GDM1 (cell line): ENCODE measurements at regions not wholly inside any gene's neighbourhood (a gene's known extent, or its start where the extent isn't known, plus 50 kb on each side); places are given as distances from the start of the nearest gene placed in this dataset.
"Not testable (repeated sequence)": the region's sequence is repeated elsewhere in the genome, so short reads cannot be mapped to it uniquely, and the experiment has no call there.

Experiments
- DNase-seq: peaks from one replicate; lab custom pipeline; 2025; lab: John Stamatoyannopoulos, UW

DNA sequence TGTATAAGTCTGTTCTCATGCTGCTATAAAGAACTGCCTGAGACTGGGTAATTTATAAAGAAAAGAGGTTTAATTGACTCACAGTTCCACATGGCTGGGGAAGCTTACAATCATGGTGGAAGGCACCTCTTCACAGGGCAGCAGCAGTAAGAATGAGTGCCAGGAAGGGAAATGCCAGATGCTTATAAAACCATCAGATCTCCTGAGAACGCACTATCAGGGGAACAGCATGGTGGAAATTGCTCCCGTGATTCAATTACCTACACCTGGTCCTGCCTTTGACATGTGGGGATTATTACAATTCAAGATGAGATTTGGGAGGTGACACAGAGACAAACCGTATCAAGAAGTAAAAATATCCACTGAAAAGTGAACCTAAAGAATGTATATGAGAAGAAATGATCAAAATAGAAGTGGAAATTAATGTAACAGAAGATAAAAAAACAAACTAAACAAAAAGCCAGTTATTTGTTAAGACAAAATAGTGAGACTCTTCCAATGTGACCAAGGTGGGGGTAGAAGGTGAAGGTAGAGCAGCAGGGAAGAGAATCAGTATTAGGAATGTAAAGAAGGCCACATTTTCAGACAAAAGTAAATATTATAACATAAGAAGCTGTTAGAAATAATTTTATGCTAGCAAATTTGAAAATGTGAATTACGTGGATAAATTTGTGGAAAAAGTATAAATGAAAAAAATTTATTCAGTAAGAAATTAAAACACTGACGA lies 372.9 kb downstream of the NKX6-1 start:
- DNase-seq: no peak

DNA sequence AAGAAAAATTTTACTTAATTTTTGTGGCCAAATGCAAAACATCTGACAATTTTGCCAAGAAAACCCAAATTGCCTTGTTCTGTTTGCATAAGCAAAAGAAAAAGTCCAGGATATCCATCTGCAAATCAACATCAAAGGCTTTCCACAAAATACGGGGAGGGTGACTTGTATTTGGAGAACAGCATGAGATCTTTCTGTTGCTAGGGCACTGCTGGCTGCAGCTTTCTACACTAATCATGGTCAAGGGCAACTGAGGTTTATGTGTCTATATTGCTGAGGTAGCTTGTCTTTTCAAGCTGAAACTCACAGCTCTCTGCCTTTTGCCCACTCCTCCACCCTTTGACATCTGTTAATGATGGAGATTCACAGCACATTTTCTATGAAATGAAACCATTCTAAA lies 389.1 kb downstream of the NKX6-1 start:
- no peak for DNase-seq

DNA sequence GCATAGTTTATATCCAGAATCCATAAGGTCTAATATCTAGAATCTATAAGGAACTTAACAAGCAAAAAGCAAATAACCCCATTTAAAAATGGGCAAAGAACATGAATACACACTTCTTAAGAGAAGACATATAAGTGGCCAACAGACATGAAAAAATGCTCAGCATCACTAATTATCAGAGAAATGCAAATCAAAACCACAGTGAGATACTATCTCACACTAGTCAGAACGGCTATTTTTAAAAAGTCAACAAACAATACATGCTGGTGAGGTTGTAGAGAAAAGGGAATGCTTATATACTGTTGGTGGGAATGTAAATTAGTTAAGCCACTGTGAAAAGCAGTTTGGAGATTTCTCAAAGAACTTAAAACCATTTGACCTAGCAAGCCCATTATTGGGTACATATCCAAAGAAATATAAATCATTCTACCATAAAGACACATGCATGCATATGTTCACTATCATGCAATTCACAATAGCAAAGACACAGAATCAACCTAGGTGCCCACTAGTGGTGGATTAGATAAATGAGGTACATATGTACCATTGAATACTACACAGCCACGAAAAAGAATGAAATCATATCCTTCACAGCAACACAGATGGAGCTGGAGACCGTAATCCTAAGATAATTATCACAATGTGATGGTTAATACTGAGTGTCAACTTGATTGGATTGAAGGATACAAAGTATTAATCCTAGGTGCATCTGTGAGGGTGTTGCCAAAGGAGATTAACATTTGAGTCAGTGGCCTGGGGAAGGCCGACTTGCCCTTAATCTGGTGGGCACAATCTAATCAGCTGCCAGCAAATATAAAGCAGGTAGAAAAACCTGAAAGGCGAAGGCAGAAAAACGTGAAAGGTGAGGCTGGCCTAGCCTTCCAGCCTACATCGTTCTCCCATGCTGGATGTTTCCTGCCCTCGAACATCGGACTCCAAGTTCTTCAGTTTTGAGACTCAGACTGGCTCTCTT lies 397.2 kb downstream of the NKX6-1 start:
- DNase-seq: not testable (repeated sequence)

DNA sequence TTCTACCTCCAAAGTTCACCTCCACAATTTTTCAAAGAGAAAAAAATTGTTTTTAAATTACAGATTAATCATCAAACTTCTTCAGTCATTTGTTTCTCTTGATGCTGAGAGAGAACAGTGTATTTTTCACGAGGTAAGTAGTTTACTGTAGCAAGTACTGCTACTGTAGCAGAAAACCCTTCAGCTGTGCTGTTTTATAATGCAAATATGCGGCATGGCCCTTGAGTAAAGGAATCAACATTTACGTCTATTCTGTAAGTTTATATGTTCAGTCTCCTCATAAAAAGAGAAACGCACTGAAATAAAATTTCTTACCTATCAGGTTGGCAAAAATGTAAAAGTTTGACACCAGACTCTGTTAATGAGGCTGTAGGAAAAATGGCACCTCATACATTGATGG lies 399.0 kb downstream of the NKX6-1 start:
- no peak for DNase-seq

DNA sequence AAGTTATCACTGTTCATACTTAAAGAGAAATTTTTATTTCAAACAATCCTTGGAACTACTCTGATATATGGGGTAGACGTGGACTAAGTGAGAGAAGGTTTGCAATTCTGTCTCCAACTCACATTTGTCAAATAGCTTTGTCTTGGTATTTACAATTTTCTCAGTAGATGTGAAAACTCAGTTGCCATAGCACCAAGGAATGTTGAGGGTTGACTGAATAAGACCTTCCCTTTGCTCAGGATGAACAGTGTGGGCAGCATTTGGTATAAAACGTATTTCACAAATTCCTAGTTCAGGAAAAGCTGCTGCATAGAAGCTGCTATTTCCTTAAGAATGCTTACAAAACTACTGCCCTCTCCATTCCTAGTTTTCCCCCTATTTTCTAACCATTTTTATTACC lies 399.5 kb downstream of the NKX6-1 start:
- DNase-seq: no peak

DNA sequence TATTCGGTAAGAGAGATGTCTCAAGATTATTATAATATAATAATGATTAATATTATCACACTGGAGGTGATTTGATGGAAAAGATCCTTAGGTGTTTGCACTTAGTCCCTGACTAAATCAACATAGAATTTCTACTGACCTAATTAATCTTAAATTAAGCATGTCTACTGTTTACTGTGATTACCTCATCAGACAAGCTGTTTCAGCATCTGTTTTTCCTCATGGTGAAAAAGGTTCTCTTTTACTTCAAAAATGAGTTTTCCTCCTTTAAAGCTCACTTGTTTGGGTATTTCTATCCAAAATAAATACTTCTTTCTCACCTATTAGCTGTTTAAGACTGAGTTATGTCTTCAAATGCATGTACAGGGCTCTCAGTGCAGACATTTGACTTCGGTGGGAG lies 407.8 kb downstream of the NKX6-1 start:
- no peak for DNase-seq

DNA sequence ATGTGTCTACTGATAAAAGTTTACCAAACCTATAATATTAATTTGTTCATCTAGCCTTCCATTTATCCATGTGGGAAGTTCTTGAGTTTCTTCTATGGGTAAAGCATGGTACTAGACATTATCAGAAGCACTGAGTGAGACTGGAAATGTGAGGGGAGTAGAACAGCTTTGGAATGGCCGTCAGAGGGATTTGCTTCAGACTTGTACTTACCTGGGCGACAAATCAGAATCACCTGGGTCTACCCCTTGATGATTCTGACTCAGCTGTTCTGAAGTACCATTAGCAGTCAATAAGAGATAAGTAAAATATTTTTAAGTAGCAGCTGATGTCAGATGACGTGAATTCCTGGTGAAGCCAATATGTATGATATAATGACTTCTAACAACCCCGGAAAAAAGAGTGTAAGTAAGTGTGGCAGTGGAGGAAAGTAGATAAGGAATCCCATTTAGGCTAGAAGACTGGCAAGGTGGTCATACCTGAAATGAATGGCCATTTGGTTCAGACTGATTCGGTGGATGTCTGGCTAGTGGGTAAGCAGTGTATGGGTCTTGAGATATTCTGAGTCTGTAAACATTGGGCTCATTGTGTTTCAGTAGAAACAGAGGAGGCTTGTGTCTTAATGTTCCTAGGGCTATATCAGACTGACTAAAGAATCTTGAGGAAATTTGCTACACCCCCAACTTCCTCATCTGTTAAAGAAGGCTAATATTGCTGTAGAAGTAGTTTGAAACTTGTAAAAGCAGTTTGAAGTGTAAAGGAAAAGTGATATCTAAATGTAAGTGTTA lies 409.2 kb downstream of the NKX6-1 start:
- DNase-seq: no peak

DNA sequence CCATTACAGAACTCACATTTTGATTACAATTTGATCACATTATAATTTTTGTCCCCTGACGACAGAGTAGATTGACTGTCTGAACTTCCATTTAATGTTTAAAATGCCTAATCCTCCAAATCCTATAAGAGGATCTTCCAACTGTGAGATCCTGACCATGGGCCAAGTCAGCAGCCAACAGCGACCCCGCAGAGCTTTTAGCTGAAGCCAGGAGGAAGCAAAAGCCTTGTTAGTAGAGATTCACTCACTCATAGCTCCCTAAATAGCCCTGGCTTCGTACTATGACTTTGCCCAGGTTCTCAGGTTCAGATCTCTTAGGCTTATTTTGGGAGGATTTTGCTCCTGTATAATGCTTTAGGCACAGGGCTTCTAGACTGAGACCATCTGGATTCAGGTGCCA lies 413.1 kb downstream of the NKX6-1 start:
- no peak for DNase-seq

DNA sequence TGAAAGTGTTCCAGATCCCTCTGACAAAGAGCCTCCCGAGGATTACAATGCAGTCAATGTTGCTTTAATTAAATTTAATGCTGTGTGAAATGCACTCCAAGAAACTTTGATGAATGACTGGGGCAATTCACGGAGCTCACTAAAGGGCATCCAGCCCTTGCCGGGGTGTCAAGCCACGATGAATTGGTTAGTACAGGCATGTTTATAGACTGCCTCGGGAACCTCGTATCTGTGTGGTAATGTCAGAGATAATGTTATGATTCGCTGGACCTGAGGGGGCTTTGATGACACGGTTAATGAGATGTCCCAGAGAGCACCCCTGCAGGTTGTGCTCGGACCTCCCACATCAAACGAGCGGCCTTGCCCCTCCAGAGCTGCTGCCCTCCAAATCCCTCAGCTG lies 428.8 kb downstream of the NKX6-1 start:
- no peak for DNase-seq

DNA sequence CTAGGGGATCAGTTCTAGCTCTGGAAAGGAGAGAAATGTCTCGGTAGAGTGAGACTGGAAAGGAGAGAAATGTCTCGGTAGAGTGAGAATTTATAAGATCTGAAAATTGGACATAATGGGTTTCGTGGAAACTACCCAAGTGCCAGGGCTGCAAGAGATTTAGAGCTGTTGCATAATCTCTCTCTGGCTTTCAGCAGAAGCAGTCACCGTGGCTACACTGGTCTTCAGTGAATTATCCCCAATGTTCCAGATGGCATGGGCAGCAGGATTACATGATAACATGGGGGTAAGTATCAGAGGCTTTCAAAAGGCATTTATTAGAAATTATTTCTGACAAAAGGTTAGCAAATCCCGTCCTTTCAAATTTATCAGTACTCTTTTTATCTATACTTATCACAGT lies 435.5 kb downstream of the NKX6-1 start:
- no peak for DNase-seq

DNA sequence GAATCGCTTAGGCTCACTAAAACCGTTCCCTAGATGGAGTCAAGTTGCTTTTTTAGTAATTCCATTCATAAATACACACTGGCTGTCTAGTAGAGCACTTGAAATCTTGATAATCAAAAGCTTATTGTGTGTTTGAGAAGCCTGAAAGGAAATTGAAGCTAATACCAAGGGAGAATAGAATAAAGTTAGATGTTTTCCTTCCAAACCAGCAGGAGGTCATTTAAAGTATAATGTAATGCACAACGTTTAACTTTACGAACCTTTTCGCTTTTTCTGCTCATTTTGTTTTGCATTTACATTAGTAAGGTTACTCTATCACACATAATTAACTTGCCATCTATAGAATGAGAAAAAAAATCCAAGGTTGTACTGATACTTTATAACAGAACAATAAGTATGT lies 440.9 kb downstream of the NKX6-1 start:
- DNase-seq: no peak

DNA sequence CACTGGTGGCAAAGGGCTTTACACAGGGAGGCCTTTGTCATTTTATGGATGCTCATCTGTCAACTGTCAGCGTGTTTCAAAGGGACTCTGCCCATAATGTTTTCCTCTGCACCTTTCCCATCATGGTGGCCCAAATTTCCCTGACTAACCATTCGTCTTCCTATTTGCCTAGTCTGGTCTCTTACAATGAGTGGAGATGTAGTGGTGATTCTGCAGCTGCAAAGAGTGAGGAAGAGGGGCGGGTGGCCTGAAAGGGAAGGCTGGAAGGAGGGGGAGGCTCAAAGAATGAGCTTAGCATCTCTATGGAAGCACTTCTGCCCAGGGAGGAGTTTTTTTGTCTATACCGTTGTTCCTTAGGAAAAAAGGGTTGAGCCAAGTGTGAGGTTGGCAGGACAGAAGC lies 447.5 kb downstream of the NKX6-1 start:
- no peak for DNase-seq

DNA sequence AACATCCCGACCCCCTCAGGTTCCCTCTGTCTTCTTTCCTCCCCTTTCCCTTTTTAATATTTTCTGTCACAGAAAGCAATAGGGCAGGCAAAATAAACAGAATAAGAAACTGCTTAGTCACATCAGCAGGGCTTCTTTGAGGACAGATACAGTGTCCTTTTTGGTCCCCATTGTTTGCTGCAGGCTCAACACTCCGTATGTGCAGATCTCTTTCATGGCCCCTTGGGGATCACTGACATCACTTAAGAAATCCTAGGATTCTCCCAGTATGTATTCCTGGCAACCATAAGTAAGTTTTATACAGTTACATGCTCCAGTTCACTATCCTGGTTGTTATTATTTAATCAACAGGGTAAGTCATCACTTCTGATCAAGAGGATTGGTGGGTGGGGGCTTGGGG lies 448.0 kb downstream of the NKX6-1 start:
- no peak for DNase-seq

DNA sequence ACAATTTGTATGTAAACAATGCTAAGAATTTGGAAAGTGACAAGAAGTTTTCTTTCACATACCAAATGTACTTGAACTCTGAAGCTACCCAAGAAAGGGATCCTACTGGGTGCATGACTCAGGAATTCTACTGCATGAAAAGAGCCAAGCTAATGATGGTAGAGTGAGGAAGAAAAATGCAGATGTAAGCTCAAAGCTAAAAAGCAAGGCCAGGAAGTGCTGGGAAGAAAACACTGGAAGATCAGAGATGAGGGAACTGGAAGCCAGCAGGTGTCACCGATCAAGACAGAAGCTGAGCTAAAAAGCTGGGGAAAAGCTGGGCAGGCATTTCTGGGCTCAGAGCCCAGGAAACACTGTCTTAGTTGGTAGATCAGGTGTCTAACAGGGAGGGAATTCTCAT lies 449.1 kb downstream of the NKX6-1 start:
- DNase-seq: no peak

DNA sequence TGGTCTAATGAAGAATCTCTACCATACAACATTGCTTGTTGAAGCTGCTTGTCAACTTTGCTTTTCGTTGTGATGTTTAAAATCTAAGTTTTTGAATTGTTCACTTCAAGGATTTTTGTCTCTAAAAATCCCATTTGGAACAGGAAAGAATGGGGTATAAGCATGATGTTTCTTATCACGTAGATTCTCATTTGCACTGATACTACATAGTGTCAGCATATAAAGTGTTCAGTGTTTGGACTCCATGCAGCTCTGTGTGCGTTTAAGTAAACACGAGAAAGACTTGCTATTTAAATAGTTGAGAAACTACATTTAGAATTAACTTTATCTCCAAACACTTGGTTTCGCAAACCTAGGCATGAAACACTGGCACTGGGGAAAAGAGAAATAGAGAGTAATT lies 452.5 kb downstream of the NKX6-1 start:
- DNase-seq: no peak

DNA sequence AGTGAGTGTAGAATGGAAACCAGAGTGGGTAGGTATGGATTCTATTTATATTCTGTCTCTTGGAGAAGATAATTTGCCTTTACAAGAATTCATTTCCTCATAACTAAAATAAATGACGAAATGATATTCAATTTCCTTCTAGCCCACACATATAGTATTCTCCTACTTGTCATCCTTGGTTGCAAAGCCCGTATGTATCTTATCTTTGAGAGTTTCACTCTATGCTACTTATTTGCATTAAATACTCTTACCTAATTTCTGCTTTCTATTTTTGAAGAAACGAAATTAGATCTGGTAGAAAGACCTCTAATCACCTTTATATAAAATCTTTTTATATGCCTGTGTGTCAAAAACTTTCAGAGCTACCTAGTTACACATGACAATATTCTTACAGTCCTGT lies 457.7 kb downstream of the NKX6-1 start:
- no peak for DNase-seq

DNA sequence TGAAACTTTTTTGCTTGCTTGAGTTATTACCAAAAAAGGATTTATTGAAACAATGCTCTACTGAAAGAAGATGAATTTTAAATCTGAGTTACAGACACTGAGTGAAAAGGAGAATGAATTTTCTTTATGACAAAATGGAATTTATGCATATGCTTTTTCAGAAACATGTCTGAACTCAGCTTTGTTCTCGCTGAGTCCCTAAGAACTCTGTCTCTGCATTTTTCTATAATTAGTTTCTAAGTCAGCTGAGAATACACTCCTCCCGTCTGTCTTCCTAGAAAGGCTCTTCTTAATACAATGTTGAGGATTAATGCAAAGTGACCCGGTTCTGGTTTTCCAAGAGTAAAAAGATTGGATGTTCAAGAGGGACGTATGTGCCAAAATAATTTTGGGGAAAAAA lies 463.5 kb downstream of the NKX6-1 start:
- DNase-seq: no peak

DNA sequence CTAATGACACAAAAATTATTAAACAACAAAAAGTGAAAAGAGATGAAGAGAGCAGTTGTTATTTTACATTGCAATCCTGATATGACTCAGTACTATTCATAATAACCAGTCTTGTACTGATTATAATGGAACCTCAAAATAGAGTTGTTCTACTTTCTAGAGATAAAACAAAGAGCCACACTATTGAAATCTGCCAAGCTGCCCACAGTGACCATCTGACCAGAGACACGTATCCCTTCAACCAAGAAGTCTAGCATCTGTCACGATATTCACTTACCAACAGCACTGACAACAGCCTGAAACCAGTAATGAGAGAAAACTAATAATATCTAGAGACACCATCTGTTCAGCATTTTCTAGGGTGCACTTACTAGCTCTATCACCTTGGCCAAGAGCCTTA lies 466.7 kb downstream of the NKX6-1 start:
- DNase-seq: no peak

DNA sequence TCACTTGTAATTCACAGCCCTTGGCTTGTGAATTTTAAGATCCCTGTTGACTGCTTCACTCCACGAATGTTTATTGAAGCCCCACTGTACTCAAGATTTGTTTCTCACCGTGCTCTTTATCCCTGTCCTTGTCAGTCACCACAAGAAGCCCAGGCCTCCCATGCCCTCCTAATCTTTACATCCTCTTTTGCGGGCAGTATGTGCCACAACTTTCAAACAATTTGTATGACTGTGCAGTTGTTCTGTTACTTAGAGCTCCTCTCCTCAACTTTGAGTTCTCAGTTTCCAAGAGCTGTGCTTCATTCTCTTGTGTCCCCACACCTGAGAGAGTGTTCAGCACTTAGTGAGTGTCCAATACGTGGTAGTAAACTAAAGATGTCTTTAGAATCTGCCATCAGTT lies 467.7 kb downstream of the NKX6-1 start:
- no peak for DNase-seq

DNA sequence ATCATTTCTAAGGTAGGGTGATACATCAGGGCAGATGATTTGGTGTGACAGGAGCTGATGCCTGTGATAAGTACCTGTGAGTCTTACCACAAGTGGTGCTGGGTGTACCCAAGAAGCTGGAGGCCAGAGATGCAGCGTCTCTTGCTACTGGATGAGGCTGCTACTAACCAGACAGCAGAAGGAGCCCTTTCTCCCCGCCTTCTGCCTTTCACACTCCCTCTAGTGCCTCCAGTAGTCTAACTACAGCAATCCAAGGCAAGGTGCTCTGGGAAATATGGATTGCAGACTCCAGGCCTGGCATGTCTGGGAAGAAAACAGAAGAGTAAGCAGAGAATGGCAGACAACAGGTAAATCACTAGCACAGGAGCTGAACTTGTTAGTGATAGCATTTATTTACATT lies 470.8 kb downstream of the NKX6-1 start:
- DNase-seq: no peak

DNA sequence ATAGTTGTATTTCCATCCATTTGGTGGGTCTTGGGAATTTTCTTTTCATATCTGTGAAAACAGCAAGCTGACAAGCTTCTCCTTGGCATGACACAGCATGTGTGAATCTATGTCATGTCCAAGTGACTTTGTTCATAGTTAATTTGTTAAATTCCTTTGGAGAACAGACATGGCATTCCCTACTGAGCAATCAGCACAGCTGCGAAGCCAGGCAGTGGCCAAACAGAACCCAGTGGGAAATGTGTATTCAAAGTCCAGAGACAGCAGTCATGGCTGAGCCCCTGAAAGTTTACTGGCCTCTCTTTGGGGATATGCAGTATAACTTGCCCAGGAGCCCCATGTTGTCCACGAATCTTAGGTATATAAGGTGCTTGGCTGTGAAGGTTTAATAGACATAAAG lies 474.7 kb downstream of the NKX6-1 start:
- DNase-seq: no peak

DNA sequence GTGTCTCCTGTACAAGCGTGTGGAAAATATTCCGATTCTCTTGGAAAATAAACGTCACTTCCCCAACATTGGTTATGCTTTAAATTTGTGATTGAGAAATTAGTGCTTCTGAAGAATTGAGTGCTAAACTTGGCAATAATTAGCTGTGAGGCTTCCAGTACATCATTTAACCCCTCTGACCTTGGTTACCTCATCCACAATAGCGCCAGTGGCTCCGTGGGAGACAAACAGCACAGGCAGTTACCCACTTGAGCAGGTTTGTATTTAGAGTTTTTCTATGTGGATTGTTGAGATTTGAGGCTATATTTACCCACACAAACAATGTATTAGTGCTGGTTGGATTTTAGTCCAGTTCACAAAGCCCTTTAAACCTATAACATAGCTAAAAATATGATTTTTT lies 476.5 kb downstream of the NKX6-1 start:
- DNase-seq: no peak

DNA sequence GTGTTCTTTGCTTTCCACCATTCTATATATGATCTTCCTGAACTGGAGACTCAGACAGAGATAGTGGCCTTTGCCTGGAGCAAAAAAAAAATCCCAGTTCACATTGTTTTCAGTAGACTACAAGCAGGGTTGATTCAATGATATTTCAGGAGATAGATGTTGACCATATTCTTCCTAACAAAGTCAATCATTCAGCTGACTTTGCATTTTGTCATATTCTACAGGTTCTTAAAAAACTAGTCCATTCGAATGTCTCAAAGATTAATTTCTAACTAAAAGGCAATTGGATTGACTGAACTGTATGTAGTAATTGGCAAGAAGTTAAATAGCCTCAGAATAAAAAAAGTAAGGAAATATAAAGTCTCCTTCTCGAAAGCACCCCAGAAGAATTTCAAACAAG lies 479.5 kb downstream of the NKX6-1 start:
- no peak for DNase-seq
